WI38 (cell line): ENCODE measurements at regions not wholly inside any gene's neighbourhood (a gene's known extent, or its start where the extent isn't known, plus 50 kb on each side); places are given as distances from the start of the nearest gene placed in this dataset.

Experiments
- H3K4me3 ChIP-seq: 2 replicates; pipeline ENCODE4 v1.5.1; 2011; ENCODE audit warnings: low read depth, mild to moderate bottlenecking, control low read depth, low read length
- TF ChIP-seq, protein P1 (sequence below): IDR thresholded peaks from 2 replicates; pipeline ENCODE4 v1.5.1; 2012; ENCODE audit warnings: low read depth, mild to moderate bottlenecking, control low read depth, low read length

DNA sequence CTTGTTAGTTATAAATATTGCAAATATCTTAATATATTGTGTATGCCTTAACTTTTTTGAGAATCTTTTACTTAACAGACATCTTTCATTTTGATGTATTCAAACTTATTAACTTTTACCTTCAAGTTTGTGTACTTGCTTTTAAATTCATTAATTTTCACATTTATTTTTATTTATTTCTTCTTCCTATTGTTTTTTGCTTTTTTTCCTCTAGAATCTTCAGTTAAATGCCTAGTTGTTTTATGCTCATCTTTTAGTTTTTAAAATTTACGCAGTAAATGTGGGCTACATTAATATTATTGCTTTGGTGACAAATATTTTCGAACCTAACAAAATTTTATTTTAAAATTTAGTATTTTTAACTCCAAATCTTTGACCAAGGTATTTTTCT, 89.0 kb downstream of the TNFAIP3 start:
- TF ChIP-seq, protein P1, sequence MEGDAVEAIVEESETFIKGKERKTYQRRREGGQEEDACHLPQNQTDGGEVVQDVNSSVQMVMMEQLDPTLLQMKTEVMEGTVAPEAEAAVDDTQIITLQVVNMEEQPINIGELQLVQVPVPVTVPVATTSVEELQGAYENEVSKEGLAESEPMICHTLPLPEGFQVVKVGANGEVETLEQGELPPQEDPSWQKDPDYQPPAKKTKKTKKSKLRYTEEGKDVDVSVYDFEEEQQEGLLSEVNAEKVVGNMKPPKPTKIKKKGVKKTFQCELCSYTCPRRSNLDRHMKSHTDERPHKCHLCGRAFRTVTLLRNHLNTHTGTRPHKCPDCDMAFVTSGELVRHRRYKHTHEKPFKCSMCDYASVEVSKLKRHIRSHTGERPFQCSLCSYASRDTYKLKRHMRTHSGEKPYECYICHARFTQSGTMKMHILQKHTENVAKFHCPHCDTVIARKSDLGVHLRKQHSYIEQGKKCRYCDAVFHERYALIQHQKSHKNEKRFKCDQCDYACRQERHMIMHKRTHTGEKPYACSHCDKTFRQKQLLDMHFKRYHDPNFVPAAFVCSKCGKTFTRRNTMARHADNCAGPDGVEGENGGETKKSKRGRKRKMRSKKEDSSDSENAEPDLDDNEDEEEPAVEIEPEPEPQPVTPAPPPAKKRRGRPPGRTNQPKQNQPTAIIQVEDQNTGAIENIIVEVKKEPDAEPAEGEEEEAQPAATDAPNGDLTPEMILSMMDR, result no peak
- H3K4me3 ChIP-seq, result no peak overlapping the region

DNA sequence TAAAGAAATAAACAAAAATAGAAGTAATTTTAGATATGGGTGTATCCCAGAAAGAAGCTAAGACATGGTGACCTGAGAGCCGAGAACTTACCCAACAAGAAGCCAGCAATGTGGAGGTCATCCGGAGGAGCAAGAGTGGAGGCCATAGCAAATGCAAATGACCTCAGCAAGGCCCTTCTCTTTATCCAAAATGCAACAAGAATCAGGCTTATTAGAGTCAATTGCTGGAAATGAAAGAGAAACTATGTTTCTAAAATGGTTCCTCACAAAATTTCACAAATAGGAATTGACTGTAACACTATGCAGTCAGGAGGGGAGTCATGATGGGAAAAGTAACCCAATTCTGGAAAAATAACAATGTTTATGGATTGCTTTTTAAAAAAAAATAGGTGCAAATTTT, 90.4 kb downstream of the TNFAIP3 start:
- H3K4me3 ChIP-seq, result no peak overlapping the region
- TF ChIP-seq, protein P1, result no peak

DNA sequence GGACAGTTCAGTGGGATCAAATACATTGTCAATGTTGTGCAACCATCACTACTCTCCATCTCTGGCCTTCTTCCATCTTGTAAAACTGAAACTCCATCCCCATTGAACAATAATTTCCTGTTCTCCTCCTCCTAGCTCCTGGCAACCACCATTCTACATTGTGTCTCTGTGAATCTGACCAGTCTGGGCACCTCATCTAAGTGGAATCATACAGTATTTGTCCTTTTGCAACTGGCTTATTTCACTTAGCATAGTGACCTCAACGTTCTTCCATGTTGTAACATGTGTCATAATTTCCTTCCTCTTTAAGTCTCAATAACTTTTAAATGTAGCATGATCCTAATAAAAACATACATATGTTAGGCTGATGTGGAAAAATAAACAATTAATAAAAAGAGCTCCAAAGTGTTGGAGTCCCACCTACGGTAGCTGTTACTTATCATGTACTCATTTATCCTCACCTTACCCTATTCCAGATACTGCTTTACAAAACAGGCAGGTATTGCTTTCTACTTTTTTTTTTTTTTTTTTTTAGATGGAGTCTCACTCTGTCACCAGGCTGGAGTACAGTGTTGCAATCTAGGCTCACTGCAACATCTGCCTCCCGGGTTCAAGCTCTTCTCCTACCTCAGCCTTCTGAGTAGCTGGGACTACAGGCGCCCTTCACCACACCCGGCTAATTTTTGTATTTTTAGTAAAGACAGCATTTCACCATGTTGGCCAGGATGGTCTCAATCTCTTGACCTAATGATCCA, 91.9 kb downstream of the TNFAIP3 start:
- H3K4me3 ChIP-seq, result no peak overlapping the region
- TF ChIP-seq, protein P1, result no peak

DNA sequence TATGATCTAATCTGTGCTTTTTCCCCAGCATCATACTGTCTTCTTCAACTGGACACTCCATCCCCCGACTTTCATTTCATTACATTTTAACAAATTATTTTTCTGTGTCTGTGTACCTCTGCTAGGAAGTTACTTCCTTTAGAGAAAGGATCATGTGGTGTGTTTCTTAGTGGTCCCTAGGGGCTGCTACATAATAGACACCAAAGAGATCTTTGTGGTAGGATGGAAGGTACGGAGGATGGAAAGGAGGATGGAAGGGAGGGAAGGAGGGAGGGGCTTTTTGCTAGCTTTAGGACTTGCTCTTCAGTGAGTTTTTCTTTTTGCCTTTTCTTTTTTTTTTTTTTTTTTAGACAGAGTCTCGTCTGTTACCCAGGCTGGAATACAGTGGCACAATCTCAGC, 95.7 kb downstream of the TNFAIP3 start:
- no peak overlapping the region for H3K4me3 ChIP-seq
- TF ChIP-seq, protein P1, result no peak

DNA sequence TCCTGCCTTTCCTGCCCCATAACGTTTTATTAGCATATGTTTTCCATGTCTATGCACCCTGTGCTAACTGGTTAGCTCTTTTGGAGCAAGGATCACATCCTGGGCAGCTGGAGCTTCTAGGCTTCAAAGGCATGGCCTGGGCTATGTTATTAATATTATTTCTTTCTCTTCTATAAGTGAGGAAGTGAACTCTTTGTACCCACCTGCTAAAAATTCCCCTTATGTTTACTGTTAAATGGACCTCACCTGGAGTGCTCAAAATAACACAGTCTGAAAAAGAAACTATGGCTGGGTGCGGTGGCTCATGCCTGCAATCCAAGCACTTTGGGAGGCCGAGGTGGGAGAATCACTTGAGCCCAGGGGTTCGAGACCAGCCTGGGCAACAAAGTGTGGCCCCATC, 97.8 kb downstream of the TNFAIP3 start:
- TF ChIP-seq, protein P1, result no peak
- no peak overlapping the region for H3K4me3 ChIP-seq

DNA sequence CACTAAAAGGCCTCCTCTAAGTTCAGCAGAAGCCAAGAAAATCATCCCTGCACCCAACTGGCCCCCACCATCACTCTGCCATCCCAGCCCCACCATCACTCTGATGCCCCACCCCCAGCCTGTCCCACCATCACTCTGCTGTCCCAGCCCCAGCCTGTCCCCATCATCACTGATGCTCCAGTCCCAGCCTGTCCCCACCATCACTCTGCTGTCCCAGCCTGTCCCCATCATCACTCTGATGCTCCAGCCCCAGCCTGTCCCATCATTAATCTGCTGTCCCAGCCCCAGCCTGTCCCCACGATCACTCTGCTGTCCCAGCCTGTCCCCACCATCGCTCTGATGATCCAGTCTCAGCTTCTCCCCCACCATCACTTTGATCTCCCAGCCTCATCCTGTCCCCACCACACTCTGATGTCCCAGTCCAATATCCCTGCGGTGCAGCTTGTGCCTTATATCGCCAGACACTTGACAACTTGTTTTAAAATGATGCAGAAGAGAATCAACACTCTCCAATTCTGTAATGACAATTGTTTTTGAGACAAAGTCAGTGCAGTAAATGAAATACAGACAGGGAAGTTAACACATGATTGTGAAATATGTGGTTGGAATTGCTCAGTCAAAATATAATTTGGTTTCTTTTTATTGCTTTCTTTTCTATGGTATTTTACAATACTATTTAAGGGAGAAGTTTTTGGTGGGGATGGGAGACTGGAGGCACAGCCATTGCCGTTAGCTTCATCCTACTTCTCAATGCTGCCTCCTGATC, 100.8 kb downstream of the TNFAIP3 start:
- H3K4me3 ChIP-seq, result no peak overlapping the region
- TF ChIP-seq, protein P1, result no peak

DNA sequence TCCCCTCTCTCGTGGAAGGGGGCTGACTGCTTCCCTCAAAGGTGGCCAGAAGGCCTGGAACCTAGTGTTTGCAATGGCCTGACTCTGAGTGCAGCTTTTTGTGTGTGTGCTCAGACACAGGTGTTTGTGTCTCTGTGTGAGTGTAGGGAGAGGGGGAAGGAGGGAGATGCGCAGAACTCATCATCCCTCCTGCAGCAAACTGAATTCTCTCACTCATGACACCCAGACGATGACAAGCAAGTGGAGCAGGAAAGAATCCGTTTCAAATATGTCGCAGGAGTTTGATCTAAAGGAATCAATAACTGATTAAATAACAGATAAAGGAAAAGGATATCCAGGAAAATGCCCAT, 101.4 kb downstream of the TNFAIP3 start:
- TF ChIP-seq, protein P1, result no peak

More for the DNA sequence above, 101.4 kb downstream of the TNFAIP3 start:
- no peak overlapping the region for H3K4me3 ChIP-seq
